GM04503 (cell line): ENCODE measurements at regions not wholly inside any gene's neighbourhood (a gene's known extent, or its start where the extent isn't known, plus 50 kb on each side); places are given as distances from the start of the nearest gene placed in this dataset.

ENCODE experiments used
- DNase-seq: peaks from one replicate; pipeline ENCODE4 v3.0.0-alpha.2; 2012; ENCODE audit warnings: low read depth

DNA sequence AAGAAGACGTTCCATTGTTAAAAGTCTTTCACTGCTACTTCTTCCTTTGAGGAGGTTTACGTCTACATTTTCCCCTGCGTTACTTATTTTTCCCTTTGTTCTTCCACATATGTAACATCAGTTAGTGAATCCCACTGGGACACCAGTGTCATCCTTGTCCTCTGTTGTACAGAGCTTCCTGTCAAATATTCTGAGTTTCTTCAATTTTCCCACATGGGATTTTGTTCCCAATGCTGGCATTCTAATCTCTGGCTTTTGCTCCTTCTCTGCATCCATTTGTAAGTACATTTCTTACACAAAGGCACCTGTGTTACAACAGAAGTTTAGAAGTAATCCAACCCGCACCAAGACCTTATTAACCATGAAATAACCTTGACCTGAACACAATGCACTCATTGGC is 627.4 kb upstream of the PFKP start:
- DNase-seq, result no peak

DNA sequence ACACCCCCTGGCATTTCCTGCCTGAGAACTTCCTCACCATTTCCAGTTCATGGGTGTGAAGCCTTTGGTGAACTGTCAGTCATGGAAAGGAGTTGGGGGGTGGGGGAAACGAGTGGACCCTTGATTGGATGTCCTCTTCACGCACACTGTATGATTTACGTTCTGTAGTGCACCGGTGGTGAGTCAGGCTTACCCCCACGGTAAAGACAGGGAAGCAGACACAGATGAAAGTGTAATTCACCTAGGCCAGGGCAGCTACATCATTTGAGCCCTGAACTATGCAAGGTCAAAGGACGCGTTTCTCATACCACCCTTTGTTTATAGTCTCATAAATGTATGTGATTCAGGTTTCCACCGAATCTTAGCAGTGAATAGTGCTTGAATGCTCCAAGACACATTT is 628.3 kb upstream of the PFKP start:
- no peak for DNase-seq

DNA sequence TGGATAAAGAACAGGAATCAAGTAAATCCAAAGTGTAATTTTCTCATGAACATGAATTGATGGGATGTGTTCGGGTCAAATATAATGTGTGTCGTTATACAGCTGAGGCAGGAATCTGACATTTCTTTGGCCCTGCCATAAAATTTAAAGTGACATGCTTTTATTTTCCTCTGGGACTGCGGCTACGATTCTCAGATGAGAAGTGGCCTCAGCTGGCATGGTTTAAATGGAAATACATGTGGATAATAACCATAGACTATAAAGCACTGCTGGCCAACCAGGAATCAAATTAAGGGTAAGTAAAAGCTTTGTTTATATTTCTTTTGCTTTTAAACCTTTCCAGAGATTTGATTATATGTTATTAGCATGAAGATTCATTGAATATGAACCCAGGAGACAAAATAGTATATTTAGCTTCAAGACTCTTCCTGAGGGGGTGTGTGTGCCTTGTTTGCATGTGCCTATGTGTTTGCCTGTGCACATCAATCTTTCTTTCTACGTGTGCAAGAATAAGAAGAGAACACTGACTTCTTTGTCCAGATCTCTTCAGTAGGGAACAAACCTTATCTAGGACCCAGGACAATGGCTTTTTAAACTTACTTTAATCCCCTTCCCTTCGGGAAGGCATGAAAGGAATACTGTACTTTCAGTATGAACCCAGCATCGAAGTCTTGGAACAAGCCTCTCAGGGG is 629.0 kb upstream of the PFKP start:
- DNase-seq, result no peak

DNA sequence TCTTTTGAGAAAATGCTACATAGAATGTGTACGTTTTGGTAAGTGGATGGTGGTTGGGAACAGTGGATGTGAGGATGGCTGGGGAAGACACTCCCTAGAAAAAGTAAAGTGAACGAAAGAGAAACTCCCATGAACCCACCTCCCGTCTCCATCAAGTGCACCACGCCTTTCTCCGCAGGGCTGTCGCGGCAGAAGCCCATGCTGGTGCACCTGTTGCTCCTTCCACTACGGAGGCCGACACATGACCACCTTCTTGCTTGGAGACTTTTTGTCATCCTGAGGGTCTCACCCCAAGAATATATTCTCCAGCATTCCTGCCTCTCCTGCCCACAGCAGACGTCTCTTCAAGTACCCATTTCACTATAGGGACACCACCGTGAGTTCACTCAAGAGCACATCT is 630.4 kb upstream of the PFKP start:
- DNase-seq, result no peak

DNA sequence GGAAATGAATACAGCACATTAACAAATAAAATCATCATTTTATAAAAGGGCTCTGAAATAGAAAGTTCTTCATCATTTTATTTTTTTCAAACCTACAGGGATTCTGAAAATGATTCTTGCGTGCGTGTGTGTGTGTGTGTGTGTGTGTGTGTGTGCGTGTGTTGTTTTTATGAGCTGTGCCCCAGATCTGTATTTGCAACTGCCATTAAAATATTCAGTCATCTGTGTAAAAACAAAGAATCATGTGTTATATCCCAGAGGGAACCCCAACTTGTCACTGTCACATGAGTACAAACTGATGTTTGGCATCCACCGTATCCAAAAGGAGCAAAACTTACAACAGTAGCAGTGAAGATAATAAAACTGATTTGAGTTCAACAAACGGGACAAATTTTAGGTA is 635.4 kb upstream of the PFKP start:
- DNase-seq, result no peak

DNA sequence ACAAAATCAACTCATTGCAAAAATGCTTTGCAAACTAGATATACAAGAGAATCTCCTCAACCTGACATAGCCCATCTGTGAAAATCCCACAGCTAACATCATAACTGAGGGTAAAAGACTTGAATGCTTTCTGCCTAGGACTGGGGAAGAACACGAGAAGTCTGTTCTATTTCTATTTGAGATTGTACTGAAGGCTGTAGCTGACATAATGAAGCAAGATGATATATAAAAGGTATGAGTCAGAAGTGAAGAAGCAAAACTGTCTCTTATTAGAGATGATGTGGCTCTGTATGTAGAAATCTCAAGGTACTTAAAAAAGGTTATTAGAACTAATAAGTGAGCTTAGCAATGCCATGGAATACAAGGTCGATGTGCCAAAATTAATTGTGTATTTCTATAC is 639.9 kb upstream of the PFKP start:
- no peak for DNase-seq

DNA sequence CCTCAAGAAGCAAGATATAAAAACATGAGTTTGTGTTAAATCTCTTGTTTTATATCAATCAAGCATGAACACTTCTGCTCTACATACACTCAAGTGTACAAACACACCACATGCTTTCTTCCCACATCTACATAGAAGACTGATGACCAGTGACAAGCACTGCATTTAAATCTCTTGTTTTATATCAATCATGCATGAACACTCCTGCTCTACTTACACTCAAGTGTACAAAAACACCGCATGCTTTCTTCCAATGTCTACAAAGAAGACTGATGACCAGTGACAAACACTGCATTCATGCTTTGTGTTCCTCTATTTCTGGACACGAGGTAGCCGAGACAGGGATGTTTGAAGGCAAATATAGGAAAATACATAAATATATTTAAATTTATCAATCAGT is 642.0 kb upstream of the PFKP start:
- DNase-seq, result no peak

DNA sequence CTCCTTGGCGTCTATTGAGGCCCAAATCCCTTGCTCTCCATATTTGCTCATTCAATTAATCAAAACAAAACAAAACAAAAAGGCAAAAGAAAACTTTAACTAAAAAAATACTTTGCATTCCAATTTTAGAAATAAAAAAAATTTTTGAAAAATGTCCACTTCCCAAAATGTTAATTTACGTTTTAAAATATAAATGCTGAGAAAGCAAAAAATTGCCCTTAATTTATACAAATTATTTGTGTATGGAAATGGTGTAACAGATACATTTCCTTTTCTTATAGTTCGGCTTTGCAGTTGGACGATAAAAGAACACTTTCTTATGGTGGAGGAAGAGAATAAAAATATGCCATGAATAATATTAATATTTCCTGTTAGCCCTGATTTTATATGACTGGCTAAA is 652.8 kb upstream of the PFKP start:
- no peak for DNase-seq

DNA sequence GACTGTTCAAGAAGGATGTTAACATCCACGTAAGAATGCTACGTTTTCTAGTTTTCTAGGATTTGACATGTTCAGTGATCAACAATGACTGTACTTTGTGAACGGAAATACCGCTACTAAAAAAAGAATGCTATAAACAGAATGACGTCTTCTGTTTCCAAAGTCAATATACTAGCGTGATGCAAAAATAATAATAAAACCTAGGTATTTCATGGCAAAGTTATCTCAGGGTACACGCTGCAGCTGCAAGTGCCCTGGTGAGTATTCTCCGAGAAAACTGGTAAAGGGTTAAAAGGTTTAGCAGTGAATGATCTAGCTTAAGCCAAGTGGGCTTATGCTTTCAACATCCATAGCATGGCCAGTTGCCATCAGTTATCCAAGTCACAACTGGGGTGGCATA is 653.3 kb upstream of the PFKP start:
- DNase-seq, result no peak

DNA sequence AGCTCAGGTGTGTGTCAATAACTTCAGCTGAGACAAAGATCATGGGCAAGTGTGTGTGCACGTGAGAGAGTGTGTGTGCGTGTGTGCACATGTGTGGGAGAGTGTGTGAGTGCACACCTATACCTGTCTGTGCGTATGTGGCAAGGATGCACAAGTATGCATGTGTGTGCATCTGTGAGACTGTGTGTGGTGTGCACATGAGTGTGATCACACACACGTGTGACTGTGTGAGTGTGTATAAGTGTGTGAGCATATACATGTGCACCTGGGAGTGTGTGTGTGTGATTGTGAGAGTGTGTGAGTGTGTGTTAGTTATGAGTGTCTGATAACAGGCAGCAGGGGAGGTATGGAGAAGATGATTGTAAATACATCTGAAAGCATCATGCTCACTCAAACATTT is 657.3 kb upstream of the PFKP start:
- DNase-seq, result no peak

DNA sequence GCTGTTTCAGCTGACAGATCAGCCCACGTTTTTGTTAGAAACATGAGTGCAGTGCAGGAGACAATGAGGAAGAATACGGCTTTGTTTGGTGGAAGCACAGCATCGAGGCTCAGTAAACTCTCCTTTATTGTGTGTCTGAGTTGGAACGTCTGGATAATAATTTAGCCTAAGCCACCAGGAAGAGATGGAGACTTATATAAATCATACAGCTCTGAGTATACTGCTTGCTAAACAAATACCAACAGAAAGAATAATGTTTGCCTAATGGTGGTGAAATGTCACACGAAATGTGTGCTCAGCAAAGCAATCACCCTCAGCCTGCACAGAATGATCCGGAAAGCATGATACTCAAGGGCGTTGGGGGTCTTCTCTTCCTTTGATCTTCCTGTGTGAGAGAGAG is 664.1 kb upstream of the ADARB2 start:
- DNase-seq, result no peak

DNA sequence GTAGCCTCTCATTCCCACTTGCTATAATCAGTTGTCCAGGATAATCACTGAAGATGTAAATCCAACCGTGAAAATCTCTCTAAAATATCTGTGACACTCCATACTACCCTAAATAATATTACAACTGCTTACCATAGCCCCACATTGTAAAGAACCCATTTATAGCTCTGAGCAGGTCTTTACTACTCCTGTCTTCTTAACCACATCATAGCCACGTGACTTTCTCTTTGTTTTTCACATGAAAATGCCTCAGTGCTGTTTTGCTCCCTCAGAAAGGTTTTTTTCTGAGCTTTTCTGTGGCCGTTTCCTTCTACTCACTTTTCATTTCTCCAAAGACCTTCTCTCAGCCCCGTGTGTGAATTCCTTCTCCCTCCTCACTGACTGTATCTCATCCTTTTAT is 662.2 kb upstream of the ADARB2 start:
- DNase-seq, result no peak

DNA sequence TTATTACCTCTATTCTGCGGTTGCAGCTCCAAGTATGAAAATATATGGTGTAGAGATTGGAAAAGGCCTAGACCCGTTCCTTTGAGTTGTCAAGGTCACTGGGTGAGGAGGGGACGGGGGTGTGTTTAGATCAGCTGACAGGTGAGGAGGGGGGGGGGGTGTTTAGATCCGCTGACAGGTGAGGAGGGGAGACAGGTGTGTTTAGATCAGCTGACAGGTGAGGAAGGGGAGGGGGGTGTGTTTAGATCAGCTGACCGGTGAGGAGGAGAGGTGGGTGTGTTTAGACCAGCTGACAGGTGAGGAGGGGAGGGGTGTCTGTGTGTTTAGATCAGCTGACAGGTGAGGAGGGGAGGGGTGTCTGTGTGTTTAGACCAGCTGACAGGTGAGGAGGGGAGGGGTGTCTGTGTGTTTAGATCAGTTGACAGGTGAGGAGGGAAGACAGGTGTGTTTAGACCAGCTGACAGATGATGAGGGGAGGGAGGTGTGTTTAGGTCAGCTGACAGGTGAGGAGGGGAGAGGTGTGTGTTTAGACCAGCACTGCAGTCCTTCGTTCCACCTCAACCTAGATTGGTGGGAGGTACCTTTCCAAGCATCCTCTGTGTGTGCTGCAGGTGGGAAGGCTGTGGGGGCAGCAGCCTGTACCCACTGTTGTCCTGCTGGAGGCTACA is 655.0 kb upstream of the ADARB2 start:
- no peak for DNase-seq

DNA sequence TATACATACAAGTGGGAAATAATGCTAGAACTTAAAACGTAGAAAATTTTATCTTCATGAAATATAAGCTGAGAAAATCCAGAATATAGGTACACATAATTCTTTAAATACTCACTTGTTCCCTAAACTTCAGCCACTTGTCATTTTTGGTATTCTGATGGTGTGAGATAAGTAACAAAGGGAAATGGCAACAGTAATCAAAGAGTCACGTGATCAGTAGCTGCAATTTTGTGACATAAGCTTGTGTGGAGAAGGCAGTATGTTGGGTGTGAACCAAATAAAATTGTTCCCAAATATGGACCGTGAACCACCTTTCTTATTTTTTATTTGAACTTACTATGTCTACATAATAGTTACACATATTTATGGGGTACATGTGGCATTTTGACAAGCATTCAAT is 650.3 kb upstream of the ADARB2 start:
- no peak for DNase-seq

DNA sequence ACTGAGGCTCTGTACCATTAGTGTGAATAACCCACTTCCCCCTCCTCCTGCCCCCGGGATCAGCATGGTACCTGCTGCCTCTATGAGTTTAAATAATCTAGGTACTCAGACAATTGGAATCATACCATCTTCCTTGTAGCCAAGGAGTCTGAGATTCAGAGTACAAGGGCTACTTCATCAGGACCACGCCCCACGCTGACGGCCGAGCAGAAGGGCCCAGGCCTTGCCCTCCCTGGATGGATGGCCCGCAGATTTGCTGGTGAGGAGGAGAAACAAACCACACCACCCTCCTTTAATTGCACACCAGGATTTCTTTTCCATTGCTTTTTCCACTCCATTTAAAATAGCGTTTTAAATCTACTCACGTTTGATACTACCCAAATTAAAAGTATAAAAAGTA is 649.9 kb upstream of the ADARB2 start:
- no peak for DNase-seq

DNA sequence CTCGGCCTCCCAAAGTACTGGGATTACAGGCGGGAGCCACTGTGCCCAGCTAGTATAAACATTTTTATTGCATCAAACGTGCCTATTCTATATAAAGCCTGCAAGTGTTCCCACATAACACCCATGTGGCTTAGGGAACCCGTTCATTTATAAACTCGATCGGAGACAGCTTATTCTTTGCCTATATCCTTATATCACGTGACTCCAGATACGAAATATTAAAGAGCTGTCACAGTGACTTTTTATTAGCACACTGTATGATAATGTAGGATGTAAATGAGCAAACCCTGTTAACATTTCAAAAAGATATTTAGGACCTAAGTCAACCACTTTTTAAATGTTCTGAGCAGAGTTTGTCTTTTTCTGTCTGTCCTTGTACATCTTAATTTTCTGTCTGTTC is 642.9 kb upstream of the ADARB2 start:
- no peak for DNase-seq

DNA sequence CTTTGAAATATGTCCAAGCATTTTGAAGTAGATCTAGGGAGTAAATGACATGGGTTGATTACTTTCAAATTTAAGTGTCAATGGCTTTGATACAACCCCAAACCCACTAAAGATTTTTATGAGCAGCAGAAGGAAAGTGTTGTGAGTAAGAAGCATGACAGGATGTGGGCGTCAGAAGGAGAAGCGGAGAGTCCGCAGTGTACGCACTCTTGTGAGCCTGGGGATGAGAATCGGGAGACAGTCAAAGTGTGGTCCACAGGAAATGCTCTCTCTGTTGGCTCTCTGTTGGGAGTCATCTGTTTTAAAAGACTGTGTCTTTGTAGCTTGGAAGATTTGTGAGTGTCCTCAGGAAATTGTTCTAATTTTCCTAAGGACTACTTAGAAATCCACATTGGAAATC is 629.8 kb upstream of the ADARB2 start:
- DNase-seq, result no peak

DNA sequence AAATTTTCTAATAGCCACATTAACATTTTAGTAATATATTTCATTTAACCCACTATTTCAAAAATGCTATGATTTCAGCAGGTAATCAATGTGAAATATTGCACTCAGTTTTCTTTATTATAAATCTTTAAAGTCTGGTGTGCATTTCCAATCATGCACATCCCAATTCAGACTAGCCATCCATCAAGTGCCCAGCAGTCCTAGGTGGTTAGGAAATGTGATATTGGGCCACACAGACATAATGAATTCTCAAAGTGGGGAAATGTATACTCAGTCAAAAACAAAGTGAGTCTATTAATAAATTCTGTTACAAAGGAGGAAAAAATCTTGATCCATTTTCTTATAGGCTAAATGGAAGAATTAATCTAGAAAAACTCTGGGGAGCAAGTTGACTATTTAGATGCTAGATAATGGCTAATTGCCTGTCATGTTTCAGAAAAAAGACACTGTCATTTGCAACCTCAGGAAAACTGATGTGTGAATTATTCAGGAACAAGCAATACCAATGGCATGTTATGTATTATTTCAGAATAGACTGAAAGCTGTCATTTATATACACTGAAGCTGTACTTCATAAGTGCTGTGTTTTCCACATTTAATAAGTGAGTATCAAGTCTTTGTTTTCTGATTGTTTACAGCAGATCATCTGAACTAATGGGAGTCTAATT is 629.1 kb upstream of the ADARB2 start:
- no peak for DNase-seq

DNA sequence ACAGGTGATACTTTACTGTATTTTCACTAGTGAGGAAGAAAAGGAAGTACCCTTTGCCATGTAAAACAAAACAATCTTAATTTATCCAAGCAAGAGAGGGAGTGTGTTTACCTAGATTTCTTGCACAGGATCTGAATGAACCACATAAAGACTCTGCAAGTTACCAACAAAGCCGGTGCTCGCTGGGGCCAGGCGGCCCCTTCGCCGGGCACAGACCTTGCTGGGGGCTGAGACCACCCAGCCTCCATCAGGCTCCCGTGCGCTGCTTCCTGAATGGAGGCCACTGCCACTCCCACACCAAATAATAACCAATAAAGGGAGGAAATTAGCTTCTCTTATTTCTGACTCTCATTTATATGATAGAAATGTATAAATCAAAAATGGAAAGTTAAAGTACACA is 625.0 kb upstream of the ADARB2 start:
- no peak for DNase-seq

DNA sequence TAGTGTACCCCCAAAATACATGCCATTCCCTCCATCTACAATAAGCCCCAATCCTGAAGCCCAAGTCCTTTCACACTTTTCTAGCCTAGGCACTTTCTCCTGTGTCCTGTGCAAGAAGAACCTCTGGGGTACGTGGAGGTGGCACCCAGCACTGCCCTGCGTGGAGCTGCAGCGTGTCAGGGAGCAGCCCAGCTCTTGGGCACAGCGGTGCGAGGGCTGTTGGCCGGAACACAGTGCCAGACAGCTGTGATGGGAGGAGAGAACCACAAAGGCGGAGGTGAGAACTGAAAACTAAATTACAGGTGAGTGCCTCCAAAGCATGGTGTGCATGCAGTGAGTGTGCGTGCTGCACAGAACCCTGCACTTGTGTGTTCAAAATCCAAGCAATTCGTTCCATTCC is 621.3 kb upstream of the ADARB2 start:
- no peak for DNase-seq

DNA sequence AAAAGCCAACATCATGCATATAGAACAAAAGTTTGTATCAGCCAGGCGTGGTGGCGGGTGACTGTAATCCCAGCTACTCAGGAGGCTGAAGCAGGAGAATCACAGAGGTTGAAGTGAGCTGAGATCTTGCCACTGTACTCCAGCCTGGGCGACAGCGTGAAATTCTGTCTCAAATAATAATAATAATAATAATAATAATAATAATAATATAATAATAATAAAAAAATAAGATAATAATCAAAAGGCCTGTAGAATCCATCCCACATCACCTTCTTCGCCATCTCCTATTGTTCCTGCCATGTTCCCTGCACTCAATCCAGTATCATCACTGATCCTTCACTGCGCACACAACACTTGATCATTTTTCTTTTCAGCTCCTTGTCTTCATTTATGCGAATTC is 619.3 kb upstream of the ADARB2 start:
- DNase-seq, result no peak

DNA sequence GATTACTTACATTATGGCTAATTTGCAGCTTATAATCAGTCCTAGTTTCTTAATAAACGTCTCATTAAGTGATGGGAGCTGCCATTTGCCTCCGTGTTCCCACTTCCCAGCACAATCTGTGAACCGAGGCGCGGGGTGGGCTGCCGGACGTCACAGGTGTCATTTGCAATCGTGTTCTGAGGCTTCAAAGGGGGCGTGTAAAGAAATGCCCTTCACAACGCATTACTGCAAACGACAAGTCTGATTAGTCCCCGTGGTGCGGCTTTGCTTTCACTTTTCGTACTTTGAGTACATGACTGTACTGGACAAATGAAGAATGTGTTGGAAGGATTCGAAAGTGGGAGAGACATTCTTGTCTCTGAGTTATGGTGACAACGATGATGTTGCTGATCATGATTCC is 614.2 kb upstream of the ADARB2 start:
- no peak for DNase-seq

DNA sequence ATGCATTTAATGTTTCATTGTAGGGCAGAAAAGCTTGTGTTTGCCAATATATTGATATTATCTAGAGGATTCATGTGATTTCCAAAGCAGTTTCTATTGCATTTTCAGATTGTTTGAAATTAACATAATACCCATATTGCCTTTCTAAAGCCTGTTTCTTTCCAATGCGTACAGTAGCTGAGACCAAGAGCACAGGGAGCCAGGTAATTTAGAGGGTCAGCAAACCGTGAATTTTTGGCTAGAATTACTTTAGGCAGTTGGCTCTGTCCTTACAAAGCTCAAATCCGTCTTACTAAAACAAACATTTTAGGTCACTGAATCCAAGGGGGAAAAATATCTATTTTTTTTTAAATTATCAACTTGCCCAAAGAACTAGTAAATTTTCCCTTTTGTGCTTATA is 604.9 kb upstream of the ADARB2 start:
- DNase-seq, result no peak
